ENCODE measurements at regions not wholly inside any gene's neighbourhood (a gene's known extent, or its start where the extent isn't known, plus 50 kb on each side); places are given as distances from the start of the nearest gene placed in this dataset.
A peak's percentile ranks its signal among the peaks of the same experiment; 100 is the strongest.

DNA sequence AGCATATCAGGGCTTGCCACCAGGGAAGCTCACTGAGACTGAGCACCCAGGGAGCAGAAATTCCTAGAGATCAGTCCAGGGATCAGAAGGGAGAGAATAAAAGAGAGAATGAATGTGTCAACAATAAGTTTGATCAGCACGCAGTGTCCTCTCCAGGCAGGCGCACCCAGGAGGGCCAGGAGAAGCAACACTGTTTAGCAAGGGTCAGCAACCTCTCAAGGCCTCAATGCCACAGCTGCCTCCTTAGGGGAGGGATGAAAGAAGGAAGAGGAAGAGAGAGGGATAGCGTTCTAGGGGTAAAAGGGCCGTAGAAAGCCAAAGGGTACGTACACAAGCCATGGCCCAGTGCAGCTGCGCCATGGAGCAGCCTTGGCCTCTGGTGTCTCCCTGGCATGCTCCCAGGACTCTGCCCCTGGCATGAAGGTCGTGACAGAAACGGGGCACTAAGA lies 399.8 kb downstream of the SHQ1 start:
- no peak for DNase-seq

DNA sequence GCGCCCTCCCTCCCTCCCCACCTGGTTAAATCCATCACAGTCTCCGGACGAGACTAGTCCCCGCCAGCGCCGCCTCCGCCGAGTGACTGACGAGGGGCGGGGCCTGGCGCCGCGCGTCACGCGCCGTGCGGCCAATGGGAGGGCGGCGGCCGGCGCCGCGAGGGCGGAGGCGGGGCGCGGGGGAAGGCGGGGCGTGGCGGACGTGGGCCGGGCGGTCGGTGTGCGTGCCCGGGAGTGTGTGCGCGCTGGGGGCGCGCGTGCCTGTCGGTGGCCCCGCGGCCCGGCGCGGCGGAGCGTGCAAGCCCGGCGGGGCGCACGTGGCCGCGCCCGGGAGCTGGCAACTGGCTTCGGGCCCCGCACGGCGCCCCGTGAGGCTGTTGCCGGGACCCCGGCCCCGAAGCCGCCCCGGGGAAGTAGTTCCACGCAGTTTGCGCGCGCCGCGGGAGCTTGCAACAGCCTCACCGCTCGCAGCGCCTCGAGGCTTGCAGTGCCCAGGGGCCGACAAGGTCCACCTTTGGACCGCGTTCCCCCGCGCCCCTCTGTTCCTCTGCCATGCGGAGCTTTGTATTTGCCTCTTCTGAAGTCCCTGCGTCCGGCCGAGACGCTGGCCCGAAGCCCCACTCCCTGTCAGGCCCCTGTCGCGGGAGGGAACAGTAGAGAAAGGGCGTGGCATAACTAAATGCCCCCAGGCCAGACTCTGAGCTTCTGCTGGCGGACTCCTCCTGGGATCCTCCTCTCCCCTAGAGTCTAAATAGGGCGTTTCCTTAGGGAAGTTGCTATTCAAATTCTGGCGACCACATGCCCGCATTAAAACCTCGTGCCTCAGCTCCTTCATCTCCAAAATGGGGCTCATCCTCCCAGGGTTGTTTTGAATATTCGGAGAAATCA lies 400.9 kb downstream of the SHQ1 start:
- DNase-seq, result peak; percentile 68 to 77

DNA sequence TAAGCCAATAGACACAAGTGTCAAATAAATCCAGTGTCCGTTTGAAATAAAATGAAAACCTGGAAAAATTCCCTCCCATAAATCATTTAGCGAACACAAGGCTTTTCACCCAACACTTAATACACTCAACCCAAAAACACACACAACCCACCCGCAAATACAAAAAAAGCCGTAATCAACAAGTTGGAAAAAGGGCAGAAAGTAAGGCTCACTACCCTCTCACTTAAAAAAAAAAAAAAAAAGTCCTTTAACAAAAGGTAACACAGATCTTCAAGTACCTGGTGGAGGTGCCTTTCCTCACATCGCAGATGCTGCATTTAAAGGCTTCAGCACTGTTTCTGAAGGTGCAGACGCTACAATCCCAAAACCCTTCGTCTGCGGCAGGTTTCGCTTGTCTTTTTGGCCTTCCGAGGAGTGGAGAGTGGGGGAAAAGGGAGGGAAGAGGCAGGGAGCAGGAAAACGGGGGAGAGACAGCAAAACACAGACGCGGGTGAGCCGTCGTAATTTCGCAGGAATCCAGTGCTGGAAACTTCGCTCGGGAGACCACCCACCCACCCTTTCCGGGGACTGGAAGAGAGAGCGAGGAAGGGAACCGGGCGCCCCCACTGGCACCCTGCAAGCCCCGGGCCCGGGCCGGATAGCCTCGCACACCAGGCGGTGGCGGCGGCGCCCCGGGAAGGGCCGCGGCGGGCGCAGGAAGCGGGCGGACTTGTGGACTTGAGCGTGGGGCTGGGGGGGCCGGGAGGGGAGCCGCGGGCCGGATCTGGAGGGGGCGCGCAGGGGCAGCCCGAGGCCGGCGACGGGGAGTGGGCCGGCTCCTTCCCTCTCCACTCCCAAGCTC lies 401.8 kb downstream of the SHQ1 start, which contains the start of gene RYBP:
Gene RYBP (minus strand): TSS at position 404 of the 841 bp plus-strand sequence.
- DNase-seq, result peak in 1 of 2 experiments; percentile 73

DNA sequence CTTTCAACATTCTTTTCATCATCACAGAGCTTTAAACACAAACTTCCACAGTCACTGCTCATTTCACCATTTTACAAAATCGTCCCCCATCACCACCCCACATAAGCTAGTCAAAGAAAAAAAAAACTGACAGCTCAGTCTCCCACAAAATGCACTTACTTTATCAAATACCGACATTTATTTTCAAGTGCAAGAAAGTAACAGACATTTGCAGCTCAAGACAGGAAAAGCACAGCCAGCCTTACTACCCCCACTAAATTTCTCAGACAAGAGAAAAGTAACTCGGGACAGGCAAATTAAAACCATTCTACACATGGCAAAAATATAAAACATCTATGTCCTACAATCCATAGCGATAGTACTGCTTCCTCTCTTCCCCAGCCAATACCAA lies 402.4 kb downstream of the SHQ1 start:
- DNase-seq, result no peak

DNA sequence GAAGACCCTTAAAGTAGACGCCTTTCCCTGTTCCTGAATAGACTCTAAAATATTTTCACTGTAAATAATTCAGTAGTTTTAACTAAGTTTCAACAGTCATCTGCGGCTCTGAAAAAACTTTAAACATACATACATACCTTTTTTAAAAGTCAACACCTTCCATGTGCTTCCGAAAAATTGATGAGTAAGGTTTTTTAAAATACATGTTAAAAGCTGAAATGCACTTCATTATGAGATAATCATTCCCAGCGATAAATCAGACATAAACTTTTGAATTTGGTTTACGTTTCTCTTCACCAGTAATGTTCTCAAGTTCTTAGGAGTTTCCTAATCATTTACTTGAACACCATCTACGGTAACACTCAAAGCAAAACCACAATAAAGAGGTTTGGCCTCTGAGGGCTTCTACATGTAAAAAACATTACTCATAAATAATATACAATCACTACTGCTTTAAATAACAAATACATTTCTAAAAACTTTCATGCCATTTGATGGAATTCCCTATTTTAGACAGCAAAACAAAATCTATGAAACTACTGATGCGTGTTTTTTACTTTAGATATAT lies 403.5 kb downstream of the SHQ1 start:
- no peak for DNase-seq

DNA sequence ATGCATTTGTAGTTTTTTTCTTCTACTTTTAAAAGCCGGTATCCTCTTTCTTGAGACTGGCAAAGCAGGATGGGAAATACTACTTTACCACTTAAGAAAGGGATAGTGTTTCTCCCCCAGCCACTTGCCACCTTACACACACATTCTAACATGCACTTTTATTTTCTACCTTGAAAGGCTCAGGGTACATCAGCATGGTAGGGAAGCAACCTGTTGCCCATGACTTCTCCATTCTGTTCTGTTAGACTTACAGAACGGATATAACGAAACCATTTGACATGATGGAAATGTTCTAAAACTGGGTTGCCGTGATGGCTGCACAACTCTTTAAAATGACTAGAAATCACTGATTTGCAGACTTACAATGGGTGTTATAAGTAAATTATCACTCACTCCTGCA lies 405.5 kb downstream of the SHQ1 start:
- DNase-seq, result no peak

DNA sequence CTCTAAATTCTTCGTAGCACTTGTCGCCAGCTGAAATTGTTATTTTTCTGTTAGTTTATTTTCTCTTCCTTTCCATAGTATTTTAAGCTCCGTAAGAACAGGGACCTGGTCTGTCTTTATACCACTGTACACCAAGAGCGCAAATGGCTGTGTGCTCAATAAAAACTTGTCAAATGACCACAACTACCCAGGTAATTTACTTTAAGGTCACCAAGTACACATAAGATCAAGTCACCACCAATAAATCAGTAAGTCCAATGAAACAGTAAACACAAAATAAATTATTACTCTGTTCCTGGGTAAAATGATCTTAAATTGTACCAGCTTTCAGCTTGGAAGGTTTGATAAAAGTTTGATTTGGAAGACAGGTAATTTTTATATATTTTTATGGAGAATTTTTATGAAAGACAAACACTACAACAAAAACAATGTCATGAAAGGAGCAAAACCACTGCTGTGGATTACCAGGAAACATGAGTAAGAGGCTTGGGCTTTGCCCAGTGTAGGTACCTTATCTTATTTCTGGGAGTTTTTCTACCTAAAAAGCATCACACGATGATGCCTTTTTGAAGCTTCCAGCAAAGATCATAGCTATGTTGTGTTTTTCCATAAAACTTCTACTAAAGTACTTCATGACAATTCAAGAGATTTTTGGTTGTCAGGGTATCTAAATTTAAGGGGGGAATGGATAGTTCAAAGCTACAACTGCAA lies 406.8 kb downstream of the SHQ1 start:
- no peak for DNase-seq

DNA sequence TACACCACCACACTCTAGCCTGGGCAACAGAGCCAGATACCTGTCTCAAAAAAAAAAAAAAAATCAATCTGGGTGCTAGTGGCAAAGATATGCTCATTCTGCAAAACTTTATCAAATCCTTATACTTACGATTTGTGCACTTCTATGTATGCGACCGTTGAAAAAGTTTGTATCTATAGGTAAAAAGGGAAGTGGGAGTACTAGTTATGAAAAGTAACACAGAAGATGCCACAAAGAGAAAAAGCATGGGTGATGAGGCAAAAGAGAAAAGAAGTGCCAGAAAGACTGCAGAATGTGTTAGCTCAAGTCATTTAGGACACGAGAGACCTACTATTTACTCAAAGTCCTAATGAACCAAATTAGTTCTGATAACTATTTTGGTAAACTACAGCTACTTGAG lies 407.8 kb downstream of the SHQ1 start:
- DNase-seq, result no peak

DNA sequence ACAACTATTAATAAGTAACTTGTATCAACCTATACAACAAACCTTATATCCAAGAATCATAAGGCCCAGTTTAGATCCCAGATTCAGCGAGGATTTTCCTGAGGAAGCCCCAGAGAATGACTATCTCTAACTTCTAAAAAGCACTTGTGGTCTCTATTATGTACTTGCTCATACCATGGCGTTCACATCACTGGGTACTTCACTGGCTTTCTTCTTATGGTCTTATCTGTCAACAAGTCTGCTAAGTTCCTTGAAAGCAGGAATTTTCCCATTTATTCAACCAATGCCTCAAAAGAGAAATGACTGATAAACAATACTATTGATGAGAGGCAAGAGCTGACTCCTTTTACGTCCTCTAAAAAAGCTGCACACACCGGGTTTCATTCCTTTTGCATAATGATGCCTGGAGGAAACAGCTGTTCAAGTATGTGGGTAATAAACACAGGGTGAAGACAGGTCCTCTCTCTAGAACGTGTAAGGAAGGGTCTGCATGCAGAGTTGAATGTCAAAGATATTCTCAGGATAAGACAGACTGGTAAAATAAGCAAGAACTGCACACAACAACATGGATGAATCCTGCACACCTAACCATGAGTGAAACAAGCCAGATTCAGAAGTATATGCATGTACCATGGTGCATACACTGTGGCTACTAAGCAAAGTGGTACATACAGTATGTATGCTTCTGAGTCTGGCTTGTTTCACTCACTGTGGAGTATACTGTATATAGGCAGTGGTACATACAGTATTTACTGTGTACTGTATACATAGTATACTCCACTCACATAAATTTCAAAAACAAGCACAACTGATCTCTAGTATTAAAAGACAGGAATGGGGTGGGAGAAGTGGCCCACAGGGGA lies 408.7 kb downstream of the SHQ1 start:
- no peak for DNase-seq

DNA sequence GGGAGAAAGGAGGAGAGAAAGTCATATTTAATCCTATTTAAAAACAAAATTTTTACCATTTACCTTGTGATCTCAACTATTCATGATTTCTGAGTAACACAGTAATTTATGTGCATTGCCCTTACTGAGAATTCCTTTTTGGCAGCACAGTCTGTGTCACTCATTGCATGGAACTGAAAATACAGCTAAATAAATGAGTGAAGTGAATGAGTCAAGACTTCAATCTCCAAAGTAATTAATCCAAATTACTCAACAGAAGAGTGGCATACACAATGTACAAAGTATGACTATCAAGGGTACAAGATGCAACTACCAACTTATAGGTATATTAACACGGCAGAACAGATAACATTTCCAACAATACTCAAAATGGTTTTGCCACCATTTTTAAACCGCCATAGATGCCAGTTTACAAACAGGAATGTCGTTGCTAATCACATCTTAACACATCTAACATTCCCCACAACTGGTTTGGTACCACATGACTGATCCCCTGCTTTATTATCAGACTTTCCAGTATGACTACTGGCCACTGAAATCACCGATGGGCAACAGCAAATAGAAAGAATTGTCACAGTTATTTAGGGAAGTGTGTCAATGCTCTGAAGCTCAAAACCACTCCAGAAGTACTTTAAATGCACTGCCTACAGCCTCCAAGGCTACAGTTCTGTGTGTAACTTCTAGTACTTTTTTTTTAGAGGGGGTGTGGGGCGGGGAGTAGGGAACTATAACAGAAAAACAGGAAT lies 410.4 kb downstream of the SHQ1 start:
- no peak for DNase-seq

DNA sequence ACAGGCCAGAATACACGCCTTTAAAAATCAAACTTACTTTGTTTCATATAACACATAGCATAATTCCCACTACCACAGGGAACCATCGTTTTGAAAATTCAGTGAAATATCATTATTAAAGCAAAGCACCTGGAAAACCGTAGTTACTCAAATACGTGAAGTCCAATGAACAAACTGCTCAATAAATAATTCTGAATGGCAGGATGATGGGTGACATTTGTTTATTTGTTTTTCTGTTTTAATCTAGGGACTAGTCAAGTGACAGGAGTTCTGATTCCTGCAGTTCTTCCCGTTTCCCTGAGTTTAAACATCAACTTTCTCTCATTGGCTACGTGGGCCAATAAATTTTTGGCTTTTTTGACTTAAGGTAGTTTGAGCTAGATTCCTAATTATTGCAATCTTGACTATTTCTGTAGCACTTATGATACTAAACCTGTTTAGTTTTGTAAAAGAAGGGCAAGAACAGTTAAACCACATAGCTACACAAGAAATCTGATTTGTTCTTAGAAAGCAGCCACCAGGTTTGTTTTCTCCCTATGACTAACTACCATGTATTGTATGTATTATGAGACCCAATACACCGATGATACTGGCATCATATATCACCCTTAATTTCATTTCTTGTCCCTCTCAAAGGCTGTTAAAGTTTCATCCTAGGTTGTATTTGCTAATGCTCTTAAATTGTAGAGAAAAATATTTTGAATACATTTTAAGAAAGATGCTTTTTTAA lies 411.2 kb downstream of the SHQ1 start:
- no peak for DNase-seq

DNA sequence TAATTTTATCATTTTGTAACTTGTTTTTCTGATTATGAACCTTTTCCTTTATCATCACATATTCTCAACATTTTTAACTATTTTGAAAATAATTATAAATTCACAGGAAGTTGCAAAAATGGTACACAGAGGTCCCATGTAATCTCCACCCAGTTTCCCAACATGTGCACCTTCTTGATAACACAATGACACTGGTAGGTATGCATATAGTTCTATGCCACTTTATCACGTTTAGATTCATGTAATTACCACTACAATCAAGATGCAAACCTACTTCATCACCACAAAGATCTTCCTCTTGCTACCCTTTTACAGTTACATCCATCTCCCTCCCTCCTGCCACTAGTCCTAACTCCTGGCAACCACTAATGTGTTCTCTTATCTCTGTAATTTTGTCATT lies 413.9 kb downstream of the SHQ1 start:
- no peak for DNase-seq

DNA sequence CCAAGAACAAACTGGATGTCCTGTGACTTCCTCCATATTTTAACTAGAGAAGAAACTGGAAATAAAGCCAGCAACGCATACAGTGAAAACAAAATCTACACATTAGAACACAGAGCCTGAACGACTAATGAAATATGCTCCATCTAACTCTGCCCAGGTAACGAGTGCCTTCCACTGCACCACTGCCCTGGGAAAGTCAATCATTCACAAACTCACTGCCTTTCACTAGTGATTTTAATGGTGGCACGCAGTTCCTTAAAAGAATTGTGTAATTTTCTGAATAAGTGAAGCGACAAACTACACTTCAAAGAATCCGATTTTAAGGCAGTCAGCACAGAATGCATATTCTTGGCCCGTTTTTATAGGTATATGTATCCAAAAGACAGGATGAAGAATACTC lies 416.0 kb downstream of the SHQ1 start:
- DNase-seq, result no peak

DNA sequence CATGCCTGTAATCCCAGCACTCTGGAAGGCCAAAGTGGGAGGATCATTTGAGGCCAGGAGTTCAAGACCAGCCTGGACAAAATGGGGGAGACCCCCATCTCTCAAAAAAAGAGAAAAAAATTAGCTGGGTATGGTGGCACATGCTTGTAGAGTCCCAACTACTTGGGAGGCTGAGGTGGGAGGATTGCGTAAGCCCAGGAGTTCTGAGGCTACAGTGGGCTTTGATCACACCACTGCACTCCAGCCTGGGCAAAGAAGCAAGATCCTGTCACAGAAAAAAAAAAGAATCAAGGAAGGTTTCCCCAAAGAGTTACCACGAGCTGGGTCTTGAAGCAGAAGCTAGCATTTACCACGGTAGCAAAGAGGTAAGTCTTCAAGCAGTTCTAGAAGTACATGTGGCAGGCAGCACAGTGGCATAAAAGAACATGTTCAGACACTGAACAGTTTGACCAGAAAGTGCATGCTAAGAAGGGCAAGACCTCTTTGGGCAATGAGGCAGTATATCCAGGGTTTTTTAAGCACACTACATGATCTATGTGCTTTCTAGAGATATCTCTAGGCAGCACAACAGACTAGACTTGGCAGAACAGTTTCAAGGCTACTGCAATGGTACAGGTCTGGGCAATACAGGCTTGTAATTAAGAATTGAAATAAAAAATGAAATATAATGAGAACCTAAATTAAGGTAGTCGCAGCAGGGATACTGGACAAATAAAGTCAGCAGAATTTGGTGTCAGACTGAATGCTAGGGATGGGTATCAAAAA lies 418.5 kb downstream of the SHQ1 start:
- no peak for DNase-seq

DNA sequence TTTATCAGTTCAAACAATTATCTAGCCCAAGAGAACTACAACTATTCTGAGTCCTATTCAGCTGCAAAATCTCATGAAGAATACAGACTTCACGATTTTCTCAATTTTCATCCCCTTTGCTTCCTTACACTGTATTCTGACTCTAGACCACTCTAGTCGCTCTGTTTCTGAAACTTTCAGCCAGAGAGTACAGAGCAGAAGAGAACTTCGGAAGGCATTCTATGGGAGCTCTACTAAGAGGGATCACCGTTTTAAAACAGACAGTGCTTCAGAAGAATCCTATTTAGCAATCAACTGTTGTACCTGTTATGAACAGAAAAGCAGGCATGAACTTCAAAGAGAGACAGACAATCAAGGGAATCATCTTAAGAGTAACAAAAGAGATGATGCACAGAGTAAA lies 419.4 kb downstream of the SHQ1 start:
- no peak for DNase-seq

DNA sequence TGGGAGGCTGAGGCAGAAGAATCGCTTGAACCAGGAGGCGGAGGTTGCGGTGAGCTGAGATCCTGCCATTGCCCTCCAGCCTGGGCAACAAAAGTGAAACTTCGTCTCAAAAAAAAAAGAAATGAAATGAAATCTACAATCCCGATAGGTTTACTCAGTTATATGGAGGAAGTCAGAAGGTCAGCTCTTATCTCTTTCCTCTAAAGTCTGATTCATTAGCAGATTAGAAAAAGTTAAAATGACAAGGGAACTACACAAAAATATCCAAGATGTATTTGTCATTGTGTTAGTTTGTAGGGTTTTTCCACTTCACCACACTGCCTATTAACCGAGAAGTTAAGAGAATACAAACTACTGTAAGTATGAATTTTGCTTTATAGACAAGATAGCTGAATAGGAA lies 420.6 kb downstream of the SHQ1 start:
- DNase-seq, result no peak

DNA sequence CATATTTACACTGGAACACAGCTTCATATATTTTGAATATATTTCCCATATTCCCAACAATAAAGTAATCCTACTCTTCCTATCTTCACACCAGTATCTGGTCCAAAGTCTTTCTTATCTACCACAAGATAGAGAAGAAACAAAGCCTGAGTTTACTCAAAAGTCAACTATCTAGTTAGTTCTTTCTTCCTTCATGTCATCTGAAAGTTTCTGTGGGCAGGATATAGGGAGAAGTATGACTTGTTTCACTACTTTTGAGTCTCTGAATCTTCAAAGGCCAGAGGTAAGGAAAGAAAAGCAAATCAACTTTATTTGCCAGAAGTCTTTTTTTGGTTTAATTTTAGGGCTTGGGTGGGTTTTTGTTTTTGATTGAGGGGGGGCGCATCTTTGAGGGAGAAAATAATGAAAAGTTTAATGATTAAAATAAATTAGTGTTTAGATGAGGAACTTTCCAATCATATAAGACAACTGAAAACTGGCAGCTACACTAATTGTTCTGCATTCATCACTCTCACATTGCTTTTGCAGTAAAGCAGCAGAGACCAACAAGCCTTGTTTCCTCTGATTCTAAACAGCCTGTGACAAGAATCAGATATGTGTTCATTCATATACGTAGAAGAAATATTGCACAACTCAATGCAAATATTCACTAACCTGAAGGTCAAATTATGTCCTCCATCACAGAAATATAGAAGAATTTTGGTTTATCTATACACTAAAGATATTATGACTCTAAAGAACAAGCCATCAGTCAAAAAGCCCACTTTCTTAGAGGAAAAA lies 421.4 kb downstream of the SHQ1 start:
- no peak for DNase-seq

DNA sequence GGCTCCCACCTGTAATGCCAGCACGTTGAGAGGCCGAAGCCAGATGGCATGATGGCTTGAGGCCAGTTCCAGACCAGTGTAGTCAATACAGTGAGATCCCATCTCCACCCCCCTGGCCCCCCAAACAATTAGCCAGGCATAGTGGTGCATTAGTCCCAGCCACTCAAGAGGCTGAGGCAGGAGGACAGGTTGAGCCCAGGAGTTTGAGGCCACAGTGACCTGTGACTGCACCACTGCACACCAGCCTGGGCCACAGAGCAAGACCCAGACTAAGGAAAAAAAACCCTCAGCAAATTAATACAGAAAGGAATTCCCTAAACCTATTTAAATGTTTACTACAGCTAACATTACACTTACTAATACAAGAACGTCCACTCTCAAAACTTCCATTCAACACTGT lies 424.6 kb downstream of the SHQ1 start:
- no peak for DNase-seq

DNA sequence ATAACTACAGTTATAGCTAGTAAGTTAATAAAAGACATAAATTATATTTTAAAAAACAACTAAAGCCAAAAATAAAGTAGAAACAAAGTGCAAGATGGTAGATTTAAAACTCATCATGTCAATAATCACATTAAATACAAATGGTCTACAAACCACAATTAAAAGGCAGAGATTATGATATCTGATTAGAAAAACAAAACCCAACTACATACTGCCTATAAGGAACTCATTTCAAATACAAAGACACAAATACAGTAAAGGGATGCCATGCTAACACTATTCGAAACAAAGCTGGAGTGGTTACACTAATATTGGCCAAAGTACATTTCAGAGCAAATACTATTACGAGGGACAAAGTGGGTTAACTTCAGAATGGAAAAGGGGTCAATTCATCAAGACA lies 426.5 kb downstream of the SHQ1 start:
- no peak for DNase-seq

Measured in SHP77 (cell line).